ENCODE measurements at regions not wholly inside any gene's neighbourhood (a gene's known extent, or its start where the extent isn't known, plus 50 kb on each side); places are given as distances from the start of the nearest gene placed in this dataset.
A peak's percentile ranks its signal among the peaks of the same experiment; 100 is the strongest.

- TF ChIP-seq CTCF (IDR thresholded peaks at IDR 0.05; ENCODE audit: low read depth, low read length, missing control alignments) = no peak
Observed at GRCh38 chr5:174801798-174802197, 77.4 kb downstream of the MSX2 start.

DNA sequence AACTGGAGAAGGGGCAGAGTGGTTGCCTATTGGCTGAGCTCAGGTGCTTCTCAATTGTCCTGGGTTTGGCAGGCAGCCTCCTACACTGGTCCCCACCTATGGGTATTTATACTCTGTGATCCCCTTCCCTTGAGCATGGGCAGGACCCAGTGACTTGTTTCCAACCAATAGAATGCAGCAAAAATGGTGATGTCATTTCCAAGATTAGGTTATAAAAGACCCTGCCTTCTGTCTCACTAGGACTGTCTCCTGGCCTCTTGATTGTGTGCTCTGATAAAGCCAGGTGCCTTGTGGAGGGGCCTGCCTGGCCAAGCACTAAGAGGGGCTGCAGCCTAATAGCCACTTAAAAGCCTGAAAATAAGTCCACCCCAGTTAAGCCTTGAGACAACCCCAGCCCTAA, 76.1 kb downstream of the MSX2 start:
- in situ Hi-C loops (cut with HindIII; ENCODE audit: low sequenced_read_pairs) = no loop called here
- no peak overlapping the region for H3K4me3 ChIP-seq (ENCODE audit: low read depth, low read length)
- TF ChIP-seq CTCF (IDR thresholded peaks at IDR 0.05; ENCODE audit: low read depth, low read length, missing control alignments) = no peak
- DNase-seq (ENCODE audit: low read depth) = no peak

More at GRCh38 chr5:174801798-174802197, 77.4 kb downstream of the MSX2 start:
- in situ Hi-C loops (cut with HindIII; ENCODE audit: low sequenced_read_pairs) = no loop called here
- DNase-seq (ENCODE audit: low read depth) = peak; percentile 65
- no peak overlapping the region for H3K4me3 ChIP-seq (ENCODE audit: low read depth, low read length)

GRCh38 chr5:174799121-174799520, 74.7 kb downstream of the MSX2 start:
- DNase-seq (ENCODE audit: low read depth) = peak; percentile 64
- in situ Hi-C loops (cut with HindIII; ENCODE audit: low sequenced_read_pairs) = no loop called here
- no peak for TF ChIP-seq CTCF (IDR thresholded peaks at IDR 0.05; ENCODE audit: low read depth, low read length, missing control alignments)
- no peak overlapping the region for H3K4me3 ChIP-seq (ENCODE audit: low read depth, low read length)

GRCh38 chr5:174798551-174798951, 74.2 kb downstream of the MSX2 start:
- H3K4me3 ChIP-seq (ENCODE audit: low read depth, low read length) = no peak overlapping the region
- no peak for TF ChIP-seq CTCF (IDR thresholded peaks at IDR 0.05; ENCODE audit: low read depth, low read length, missing control alignments)
- no peak for DNase-seq (ENCODE audit: low read depth)
- in situ Hi-C loops (cut with HindIII; ENCODE audit: low sequenced_read_pairs) = no loop called here

DNA sequence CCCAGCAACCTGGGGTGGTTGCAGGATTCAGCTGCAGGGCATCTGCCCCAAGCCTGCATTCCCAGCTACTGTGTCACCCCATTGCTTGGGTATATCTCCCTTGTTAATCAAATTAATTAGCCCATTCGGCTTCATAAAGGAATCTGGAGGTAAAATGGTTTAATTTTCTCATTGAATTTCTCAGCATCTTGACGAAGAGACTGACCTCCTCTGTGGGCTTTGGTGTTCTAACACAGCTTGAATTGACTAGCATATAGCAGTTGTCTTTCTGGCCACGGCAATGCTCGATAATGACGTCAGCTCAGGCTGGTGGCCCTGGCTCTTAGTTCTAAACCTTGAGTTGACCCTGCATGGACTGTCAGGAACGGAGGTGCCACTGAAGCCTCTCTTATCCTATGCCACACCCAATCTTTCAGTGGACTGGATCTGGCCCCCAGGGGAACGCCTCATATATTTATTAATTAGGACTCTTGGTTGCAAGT, 72.4 kb downstream of the MSX2 start:
- no peak for DNase-seq (ENCODE audit: low read depth)
- in situ Hi-C loops (cut with HindIII; ENCODE audit: low sequenced_read_pairs) = no loop called here
- no peak overlapping the region for H3K4me3 ChIP-seq (ENCODE audit: low read depth, low read length)
- TF ChIP-seq CTCF (IDR thresholded peaks at IDR 0.05; ENCODE audit: low read depth, low read length, missing control alignments) = no peak

- DNase-seq (ENCODE audit: low read depth) = peak; percentile 90
- in situ Hi-C loops (cut with HindIII; ENCODE audit: low sequenced_read_pairs) = no loop called here
- no peak for TF ChIP-seq CTCF (IDR thresholded peaks at IDR 0.05; ENCODE audit: low read depth, low read length, missing control alignments)
- no peak overlapping the region for H3K4me3 ChIP-seq (ENCODE audit: low read depth, low read length)
Observed at GRCh38 chr5:174794931-174795672, 70.7 kb downstream of the MSX2 start.
